Right lobe of liver (tissue), 4 donors: ENCODE measurements at regions not wholly inside any gene's neighbourhood (a gene's known extent, or its start where the extent isn't known, plus 50 kb on each side); places are given as distances from the start of the nearest gene placed in this dataset.

Source experiments
- POLR2A ChIP-seq: fragments of 450-650 bp; IDR thresholded peaks from one replicate; pipeline ENCODE4 v1.6.1; 2017; ENCODE audit warnings: antibody characterized with exemption, mild to moderate bottlenecking
- TF ChIP-seq, protein P1 (sequence below), 4 donors: fragments of 200-600 bp in 3 of 4; fragments of 450-650 bp in 1 of 4; IDR thresholded peaks; one replicate each; pipeline versions ENCODE4 v1.5.1 to v1.8.0; 2016 to 2022; ENCODE audit warnings: antibody characterized with exemption in 4 of 4, mild to moderate bottlenecking in 2 of 4
- donor health status: DM: no; HTN: no; CAD: no.
- donor health status: DM: no; HTN: no; CAD: no.
- donor health status: DM: no; HTN: yes; CAD: no.

DNA sequence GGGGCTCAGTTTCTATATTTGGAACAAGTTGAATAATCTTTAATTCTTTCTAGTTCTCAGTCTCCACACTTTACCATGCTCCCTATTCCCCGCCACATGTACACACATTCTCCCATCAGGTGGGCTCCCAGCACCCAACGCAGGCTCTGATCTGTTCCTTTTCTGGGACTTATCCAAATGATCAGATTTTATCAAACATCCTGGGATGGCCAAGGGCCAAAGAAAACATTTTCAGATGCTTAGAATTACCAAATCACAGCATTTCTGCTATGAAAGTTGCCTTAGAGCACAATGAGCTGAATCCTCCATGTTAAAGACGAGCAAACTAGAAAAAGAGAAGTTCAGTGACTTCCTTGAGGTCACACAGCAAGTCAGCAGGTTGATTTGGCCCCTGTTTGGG, 153.4 kb downstream of the SEC61B start:
- TF ChIP-seq, protein P1, sequence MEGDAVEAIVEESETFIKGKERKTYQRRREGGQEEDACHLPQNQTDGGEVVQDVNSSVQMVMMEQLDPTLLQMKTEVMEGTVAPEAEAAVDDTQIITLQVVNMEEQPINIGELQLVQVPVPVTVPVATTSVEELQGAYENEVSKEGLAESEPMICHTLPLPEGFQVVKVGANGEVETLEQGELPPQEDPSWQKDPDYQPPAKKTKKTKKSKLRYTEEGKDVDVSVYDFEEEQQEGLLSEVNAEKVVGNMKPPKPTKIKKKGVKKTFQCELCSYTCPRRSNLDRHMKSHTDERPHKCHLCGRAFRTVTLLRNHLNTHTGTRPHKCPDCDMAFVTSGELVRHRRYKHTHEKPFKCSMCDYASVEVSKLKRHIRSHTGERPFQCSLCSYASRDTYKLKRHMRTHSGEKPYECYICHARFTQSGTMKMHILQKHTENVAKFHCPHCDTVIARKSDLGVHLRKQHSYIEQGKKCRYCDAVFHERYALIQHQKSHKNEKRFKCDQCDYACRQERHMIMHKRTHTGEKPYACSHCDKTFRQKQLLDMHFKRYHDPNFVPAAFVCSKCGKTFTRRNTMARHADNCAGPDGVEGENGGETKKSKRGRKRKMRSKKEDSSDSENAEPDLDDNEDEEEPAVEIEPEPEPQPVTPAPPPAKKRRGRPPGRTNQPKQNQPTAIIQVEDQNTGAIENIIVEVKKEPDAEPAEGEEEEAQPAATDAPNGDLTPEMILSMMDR (IDR thresholded peaks at IDR 0.05): no peak
- TF ChIP-seq POLR2A: no peak
